Activated T-helper 2 cell treated with anti-CD3 and anti-CD28 coated beads, Interferon-gamma antibody, Interleukin-2, Interleukin-4, amounts not matched to agents 10 μg/mL and 5 μg/mL and 100 μg/mL, durations not matched to agents 14 hours and 24 hours and 36 hours (primary cell): ENCODE measurements at regions not wholly inside any gene's neighbourhood (a gene's known extent, or its start where the extent isn't known, plus 50 kb on each side); places are given as distances from the start of the nearest gene placed in this dataset.

Experiments
- DNase-seq: peaks from one replicate; pipeline ENCODE4 v3.0.0; 2021; ENCODE audit warnings: low spot score
- H3K27ac Mint-ChIP-seq: one replicate; pipeline ENCODE4 v1.8.0; 2021; ENCODE audit warnings: mixed read lengths
- H3K27me3 Mint-ChIP-seq: one replicate; pipeline ENCODE4 v1.8.0; 2021; ENCODE audit warnings: low read depth, mixed read lengths
- H3K36me3 Mint-ChIP-seq: one replicate; pipeline ENCODE4 v1.8.0; 2021; ENCODE audit warnings: low read depth, mixed read lengths
- H3K4me1 Mint-ChIP-seq: one replicate; pipeline ENCODE4 v1.8.0; 2021; ENCODE audit warnings: low read depth, mixed read lengths
- H3K4me3 Mint-ChIP-seq: one replicate; pipeline ENCODE4 v1.8.0; 2021; ENCODE audit warnings: low read depth, mild to moderate bottlenecking, moderate library complexity, mixed read lengths
- H3K9me3 Mint-ChIP-seq: one replicate; pipeline ENCODE4 v1.8.0; 2021; ENCODE audit warnings: mixed read lengths
- intact Hi-C: fragments of 100-400 bp; cut with micrococcal nuclease; formaldehyde crosslinking; loops from one replicate; pipeline ENCODE4 v1.15.1; 2023

DNA sequence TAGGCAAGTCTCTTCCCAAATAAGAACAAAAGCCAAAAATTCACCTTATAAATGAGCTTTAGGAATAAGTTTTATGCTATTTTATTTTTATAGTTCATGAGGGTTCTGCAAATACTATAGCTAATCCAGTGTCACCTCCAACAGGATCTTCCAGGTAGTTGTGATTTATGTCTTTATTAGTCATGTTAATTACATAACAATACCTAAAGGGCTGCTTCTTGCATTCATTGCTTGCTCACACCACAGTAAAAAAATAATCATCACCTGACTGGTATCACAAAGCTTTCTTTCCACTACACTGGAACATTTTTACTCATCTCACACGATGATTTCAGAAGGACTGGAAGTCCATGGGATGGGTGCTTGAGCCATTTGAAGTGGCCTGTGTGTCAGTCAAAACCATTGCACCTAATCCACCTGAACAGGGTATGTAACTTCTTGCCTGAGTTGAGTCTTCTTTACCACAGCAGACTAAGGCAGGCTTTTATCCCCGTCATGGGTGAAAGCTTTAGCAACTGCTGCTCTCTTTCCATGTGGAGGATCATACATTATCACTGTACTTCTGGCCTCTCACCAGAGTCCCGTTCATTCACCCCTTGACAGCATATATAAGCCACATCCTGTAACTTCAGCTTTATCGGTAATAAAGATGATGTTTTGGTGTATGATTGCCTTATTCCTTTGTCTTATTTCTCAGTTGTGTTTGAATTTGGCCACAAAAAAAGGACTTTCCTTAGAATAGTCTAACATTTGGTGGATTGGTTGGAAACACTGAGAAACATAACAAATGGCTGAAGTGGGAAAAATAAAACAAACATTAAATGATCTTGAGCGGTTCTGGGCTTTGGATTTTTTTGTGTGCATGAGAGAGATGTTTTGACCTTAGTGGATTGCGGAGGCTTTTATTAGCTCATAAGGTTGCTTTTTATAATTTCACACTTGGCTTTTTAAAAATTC, 382.6 kb upstream of the THBS1 start:
- no peaks in the 10 kb centered on the region for H3K4me1 Mint-ChIP-seq
- H3K36me3 Mint-ChIP-seq, result no peaks in the 10 kb centered on the region
- H3K9me3 Mint-ChIP-seq, result no peaks in the 10 kb centered on the region
- intact Hi-C loops, result no loop called here
- no peak overlapping the region for H3K4me3 Mint-ChIP-seq
- H3K27ac Mint-ChIP-seq, result no peak overlapping the region
- peaks cover 8% of the 10 kb centered on the region for H3K27me3 Mint-ChIP-seq
- no peak for DNase-seq

- Mint-ChIP-seq H3K27ac (no peak overlapping the region), H3K4me1 (no peaks in the 10 kb centered on the region), H3K4me3 (no peak overlapping the region), H3K9me3 (no peaks in the 10 kb centered on the region), H3K27me3 (peaks cover 2% of the 10 kb centered on the region), H3K36me3 (no peaks in the 10 kb centered on the region)
- DNase-seq, result no peak
- intact Hi-C loops, result no loop called here
Observed at GRCh38 chr15:39199076-39199475, 381.8 kb upstream of the THBS1 start.

DNA sequence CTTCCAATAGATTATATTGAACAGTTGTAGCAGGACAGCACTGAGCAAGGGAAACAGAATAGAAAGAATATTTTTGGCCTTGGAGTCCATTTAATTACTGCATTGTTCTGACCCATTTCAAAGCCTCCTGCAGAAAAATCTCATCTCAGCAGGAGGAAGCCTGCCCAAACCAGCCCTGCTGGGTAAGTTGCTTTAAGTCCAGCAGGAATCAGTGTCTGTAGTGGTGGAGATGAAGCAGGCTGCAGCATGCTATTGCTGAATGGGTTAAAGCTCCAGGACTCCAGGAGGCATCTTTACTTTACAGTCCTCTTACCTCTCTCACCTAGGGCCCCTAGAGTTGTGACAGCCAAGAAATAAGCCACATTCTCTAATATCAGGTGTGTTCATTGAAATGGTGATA, 380.3 kb upstream of the THBS1 start:
- no peak for DNase-seq
- Mint-ChIP-seq H3K36me3 (no peaks in the 10 kb centered on the region), H3K27me3 (peaks cover 8% of the 10 kb centered on the region), H3K9me3 (no peaks in the 10 kb centered on the region), H3K27ac (no peak overlapping the region), H3K4me3 (no peak overlapping the region), H3K4me1 (no peaks in the 10 kb centered on the region)
- intact Hi-C loops, result no loop called here

- Mint-ChIP-seq H3K4me1 (no peaks in the 10 kb centered on the region), H3K27ac (no peak overlapping the region), H3K36me3 (no peaks in the 10 kb centered on the region), H3K4me3 (no peak overlapping the region), H3K27me3 (peaks cover 15% of the 10 kb centered on the region), H3K9me3 (no peaks in the 10 kb centered on the region)
- DNase-seq, result no peak
- intact Hi-C loops, result no loop called here
Observed at GRCh38 chr15:39202641-39203040, 378.2 kb upstream of the THBS1 start.

DNA sequence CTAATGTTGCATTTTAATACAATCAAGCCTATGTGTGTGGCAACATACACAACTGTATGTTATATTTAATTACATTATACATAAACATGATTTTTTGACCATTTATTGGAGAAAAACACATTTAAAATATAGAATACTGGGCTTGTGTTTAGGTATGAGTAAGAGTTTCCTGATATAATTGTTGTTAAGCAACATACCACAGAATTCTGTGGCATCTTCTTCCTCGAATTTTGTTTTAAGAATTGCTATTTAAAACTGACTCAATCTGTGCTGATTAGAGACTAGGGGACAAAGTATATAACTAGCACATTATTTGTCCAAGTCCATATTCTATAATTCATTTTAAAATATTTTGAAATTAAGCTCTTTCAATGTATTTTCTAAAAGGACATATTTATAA, 376.8 kb upstream of the THBS1 start:
- intact Hi-C loops, result no loop called here
- no peak for DNase-seq
- H3K9me3 Mint-ChIP-seq, result no peaks in the 10 kb centered on the region
- H3K4me3 Mint-ChIP-seq, result no peak overlapping the region
- H3K36me3 Mint-ChIP-seq, result no peaks in the 10 kb centered on the region
- no peak overlapping the region for H3K27ac Mint-ChIP-seq
- H3K4me1 Mint-ChIP-seq, result no peaks in the 10 kb centered on the region
- H3K27me3 Mint-ChIP-seq, result peaks cover 13% of the 10 kb centered on the region

GRCh38 chr15:39205081-39205480, 375.8 kb upstream of the THBS1 start:
- intact Hi-C loops, result no loop called here
- no peak for DNase-seq
- Mint-ChIP-seq H3K27ac (no peak overlapping the region), H3K9me3 (no peaks in the 10 kb centered on the region), H3K4me3 (no peak overlapping the region), H3K4me1 (no peaks in the 10 kb centered on the region), H3K36me3 (no peaks in the 10 kb centered on the region), H3K27me3 (peaks cover 13% of the 10 kb centered on the region)

- H3K27me3 Mint-ChIP-seq, result peaks cover 13% of the 10 kb centered on the region
- no peaks in the 10 kb centered on the region for H3K9me3 Mint-ChIP-seq
- H3K36me3 Mint-ChIP-seq, result no peaks in the 10 kb centered on the region
- no peak overlapping the region for H3K4me3 Mint-ChIP-seq
- H3K27ac Mint-ChIP-seq, result no peak overlapping the region
- DNase-seq, result no peak
- no peaks in the 10 kb centered on the region for H3K4me1 Mint-ChIP-seq
- intact Hi-C loops, result no loop called here
Observed at GRCh38 chr15:39205506-39206371, 375.1 kb upstream of the THBS1 start.

- no peaks in the 10 kb centered on the region for H3K36me3 Mint-ChIP-seq
- H3K4me1 Mint-ChIP-seq, result no peaks in the 10 kb centered on the region
- no peak for DNase-seq
- intact Hi-C loops, result no loop called here
- peaks cover 13% of the 10 kb centered on the region for H3K27me3 Mint-ChIP-seq
- H3K4me3 Mint-ChIP-seq, result no peak overlapping the region
- H3K9me3 Mint-ChIP-seq, result no peaks in the 10 kb centered on the region
- H3K27ac Mint-ChIP-seq, result no peak overlapping the region
Observed at GRCh38 chr15:39207532-39208115, 373.3 kb upstream of the THBS1 start.

DNA sequence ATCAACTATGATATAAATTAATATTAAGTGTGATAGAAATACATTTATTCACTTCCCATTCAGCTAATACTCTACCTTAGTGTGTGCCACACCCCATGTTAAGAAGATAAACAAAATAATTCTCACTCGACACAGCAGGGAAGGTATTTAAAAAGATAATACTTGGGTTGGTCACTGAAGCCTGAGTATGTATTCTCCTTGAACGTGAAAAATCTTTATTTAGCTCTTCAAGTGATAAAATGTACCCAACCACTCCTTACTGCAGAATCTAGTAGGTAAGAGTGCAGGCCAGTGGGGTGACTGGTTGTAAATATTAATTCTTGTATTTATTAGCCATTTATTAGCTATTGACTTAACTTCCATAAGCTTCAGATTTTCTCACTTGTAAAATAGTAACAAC, 372.7 kb upstream of the THBS1 start:
- H3K4me1 Mint-ChIP-seq, result no peaks in the 10 kb centered on the region
- H3K36me3 Mint-ChIP-seq, result no peaks in the 10 kb centered on the region
- no peaks in the 10 kb centered on the region for H3K9me3 Mint-ChIP-seq
- intact Hi-C loops, result no loop called here
- peaks cover 15% of the 10 kb centered on the region for H3K27me3 Mint-ChIP-seq
- no peak for DNase-seq
- no peak overlapping the region for H3K4me3 Mint-ChIP-seq
- H3K27ac Mint-ChIP-seq, result no peak overlapping the region

DNA sequence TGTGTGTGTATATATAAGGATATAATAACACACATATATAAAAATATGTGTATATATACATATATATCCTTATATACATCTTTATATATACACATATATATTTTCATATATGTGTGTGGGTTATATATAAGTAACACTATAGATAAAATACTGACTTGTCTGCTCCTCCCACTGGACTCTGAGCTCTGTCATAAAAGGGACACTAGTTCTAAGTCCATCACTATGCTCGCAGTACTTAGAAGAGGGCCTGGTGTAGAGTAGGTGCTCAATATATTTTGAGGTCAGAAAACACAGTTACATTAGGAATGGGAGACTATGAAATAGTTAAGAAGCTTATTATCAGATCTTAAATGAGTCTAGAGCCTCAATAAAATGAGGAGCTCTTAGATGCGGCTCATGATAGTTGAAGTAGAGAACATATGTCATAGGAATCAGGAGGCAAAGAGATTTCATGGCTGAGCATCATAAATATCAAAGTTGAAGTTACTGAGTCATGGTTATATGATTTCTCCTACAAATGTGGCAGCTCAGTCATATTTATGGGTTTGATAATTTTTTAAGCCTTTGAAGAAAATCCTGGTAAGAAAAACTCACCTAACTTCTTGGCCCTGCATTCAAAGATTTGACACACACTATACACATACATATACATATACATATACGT, 371.2 kb upstream of the THBS1 start:
- intact Hi-C loops, result no loop called here
- Mint-ChIP-seq H3K27ac (no peak overlapping the region), H3K9me3 (no peaks in the 10 kb centered on the region), H3K27me3 (peaks cover 15% of the 10 kb centered on the region), H3K4me1 (no peaks in the 10 kb centered on the region), H3K4me3 (no peak overlapping the region), H3K36me3 (no peaks in the 10 kb centered on the region)
- no peak for DNase-seq

- Mint-ChIP-seq H3K27me3 (peaks cover 4% of the 10 kb centered on the region), H3K9me3 (no peaks in the 10 kb centered on the region), H3K27ac (no peak overlapping the region), H3K4me3 (no peak overlapping the region), H3K36me3 (no peaks in the 10 kb centered on the region), H3K4me1 (no peaks in the 10 kb centered on the region)
- intact Hi-C loops, result no loop called here
- DNase-seq, result no peak
Observed at GRCh38 chr15:39211108-39211979, 369.5 kb upstream of the THBS1 start.

GRCh38 chr15:39213385-39213840, 367.5 kb upstream of the THBS1 start:
- intact Hi-C loops, result no loop called here
- H3K27ac Mint-ChIP-seq, result no peak overlapping the region
- no peak overlapping the region for H3K4me3 Mint-ChIP-seq
- no peak for DNase-seq
- H3K4me1 Mint-ChIP-seq, result no peaks in the 10 kb centered on the region
- peaks cover 6% of the 10 kb centered on the region for H3K27me3 Mint-ChIP-seq
- no peaks in the 10 kb centered on the region for H3K36me3 Mint-ChIP-seq
- H3K9me3 Mint-ChIP-seq, result no peaks in the 10 kb centered on the region
